ENCODE measurements at regions not wholly inside any gene's neighbourhood (a gene's known extent, or its start where the extent isn't known, plus 50 kb on each side); places are given as distances from the start of the nearest gene placed in this dataset.

DNA sequence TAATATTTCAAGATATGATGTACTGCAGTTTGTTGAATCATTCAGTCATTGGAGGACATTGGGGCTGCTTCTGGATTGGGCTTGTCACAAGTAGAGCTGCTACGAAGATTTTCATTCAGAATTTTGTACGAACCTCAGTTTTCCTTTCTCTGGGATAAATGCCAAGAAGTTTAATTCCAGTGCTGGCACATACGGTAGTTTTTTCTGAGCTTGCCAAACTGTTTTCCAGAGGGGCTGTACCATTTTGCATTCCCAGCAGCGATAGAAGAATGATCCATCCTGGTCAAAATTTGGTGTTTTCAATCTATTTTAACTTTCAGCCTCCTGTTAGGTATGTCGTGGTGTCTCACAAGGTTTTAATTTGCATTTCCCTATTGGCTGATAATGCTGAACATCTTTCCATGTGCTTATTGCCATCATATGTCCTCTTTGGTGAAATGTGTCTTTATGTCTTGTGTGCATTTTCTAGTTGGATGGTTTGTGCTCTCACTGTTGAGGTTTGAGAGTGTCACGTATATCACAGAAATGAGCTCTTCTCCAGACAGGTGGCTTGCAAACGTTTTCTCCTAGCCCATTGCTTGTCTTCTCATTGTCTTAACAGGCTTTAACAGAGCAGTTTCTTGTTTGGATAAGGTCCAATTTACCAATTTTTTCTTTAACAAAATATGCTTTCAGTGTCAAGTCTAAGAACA lies 612.6 kb downstream of the GALR1 start:
- TF ChIP-seq YY1 (IDR thresholded peaks at IDR 0.05; ENCODE audit: insufficient read depth, insufficient read length) (no peak), ZNF274 (IDR thresholded peaks at IDR 0.05; ENCODE audit: low read depth, low read length) (no peak)
